ENCODE measurements at regions not wholly inside any gene's neighbourhood (a gene's known extent, or its start where the extent isn't known, plus 50 kb on each side); places are given as distances from the start of the nearest gene placed in this dataset.

DNA sequence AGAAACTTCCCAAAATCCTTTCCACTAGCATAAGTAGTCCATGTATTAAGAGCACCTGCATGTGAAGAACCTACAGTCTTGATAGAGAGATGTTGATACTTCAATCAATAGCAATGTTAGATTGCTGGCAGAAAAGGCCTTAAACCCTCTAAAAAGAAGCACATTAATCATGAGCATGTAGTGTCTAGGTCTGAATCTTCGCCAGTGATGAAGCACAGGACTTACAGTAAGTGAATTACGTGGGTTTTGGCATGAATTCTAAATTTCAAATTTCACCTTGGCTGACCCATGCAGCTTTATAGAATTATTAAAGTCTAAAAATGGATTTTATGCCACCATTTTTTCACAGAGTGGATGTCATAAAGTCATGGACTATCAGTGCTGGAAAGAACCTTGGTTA, 791.6 kb upstream of the NOVA1 start:
- Histone ChIP-seq H3K9me3 (no peaks in the 10 kb centered on the region), H3K27ac (no peak overlapping the region), H3K27me3 (no peaks in the 10 kb centered on the region), H3K4me3 (no peak overlapping the region), H3K4me1 (peaks cover 5% of the 10 kb centered on the region), H3K36me3 (ENCODE audit: low read depth, missing control alignments) (no peaks in the 10 kb centered on the region)
- WGBS, 2 donors: 79 to 89% methylated on average over 2 of the region's 2 CpGs
- DNase-seq: no peak
- intact Hi-C loops (cut with DNase I; ENCODE audit: low total_unique reads): no loop called here
- TF ChIP-seq, protein P1, sequence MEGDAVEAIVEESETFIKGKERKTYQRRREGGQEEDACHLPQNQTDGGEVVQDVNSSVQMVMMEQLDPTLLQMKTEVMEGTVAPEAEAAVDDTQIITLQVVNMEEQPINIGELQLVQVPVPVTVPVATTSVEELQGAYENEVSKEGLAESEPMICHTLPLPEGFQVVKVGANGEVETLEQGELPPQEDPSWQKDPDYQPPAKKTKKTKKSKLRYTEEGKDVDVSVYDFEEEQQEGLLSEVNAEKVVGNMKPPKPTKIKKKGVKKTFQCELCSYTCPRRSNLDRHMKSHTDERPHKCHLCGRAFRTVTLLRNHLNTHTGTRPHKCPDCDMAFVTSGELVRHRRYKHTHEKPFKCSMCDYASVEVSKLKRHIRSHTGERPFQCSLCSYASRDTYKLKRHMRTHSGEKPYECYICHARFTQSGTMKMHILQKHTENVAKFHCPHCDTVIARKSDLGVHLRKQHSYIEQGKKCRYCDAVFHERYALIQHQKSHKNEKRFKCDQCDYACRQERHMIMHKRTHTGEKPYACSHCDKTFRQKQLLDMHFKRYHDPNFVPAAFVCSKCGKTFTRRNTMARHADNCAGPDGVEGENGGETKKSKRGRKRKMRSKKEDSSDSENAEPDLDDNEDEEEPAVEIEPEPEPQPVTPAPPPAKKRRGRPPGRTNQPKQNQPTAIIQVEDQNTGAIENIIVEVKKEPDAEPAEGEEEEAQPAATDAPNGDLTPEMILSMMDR (IDR thresholded peaks at IDR 0.05): no peak
- no peak for TF ChIP-seq POLR2A (IDR thresholded peaks at IDR 0.05)

DNA sequence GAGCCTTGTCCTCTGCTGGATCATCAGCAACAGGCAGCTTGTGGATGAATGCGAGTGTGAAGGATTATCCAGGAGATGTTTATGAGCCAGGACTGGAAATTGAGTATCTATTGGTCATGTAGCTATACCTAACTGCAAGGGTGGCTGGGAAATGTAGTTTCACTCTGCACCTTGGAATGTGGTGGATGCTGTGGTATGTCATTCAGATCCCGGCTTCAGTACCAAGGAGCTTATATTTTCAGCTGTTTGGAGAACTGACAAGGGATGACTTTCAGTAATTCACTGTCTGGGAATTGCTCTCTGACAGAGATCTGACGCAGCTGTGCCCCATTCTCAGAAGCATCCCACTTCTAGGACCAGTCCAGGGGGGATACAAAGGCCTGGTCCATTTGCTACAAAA, 792.3 kb upstream of the NOVA1 start:
- peaks cover 5% of the 10 kb centered on the region for H3K4me1 ChIP-seq
- H3K9me3 ChIP-seq: no peaks in the 10 kb centered on the region
- H3K27me3 ChIP-seq: no peaks in the 10 kb centered on the region
- DNase-seq: no peak
- no peak overlapping the region for H3K27ac ChIP-seq
- intact Hi-C loops (cut with DNase I; ENCODE audit: low total_unique reads): no loop called here
- no peak for TF ChIP-seq POLR2A (IDR thresholded peaks at IDR 0.05)
- TF ChIP-seq, protein P1 (IDR thresholded peaks at IDR 0.05): no peak
- 88 to 93% methylated on average over 3 of the region's 3 CpGs for WGBS, 2 donors
- H3K36me3 ChIP-seq (ENCODE audit: low read depth, missing control alignments): no peaks in the 10 kb centered on the region
- no peak overlapping the region for H3K4me3 ChIP-seq

DNA sequence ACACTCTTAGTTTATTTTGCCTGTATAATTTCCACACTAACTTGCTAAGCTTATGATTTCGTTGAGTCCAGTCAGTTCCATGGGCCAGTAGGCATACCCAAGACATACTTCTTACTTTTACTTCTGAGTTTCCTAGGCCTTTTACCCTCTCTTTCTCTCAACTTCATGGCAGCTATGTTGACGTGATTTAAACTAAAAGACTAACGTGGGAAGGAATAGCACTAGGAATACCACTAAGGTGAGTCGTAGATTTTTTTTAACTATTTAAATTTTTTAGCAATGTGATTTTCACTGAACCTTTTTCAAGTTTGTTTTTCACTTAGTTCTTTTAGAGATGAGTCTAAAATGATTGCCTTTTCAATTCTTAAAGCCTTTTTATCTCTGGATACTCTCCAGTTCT, 793.5 kb upstream of the NOVA1 start:
- TF ChIP-seq POLR2A (IDR thresholded peaks at IDR 0.05): no peak
- TF ChIP-seq, protein P1 (IDR thresholded peaks at IDR 0.05): no peak
- DNase-seq: no peak
- Histone ChIP-seq H3K27me3 (no peaks in the 10 kb centered on the region), H3K27ac (no peak overlapping the region), H3K9me3 (no peaks in the 10 kb centered on the region), H3K36me3 (ENCODE audit: low read depth, missing control alignments) (no peaks in the 10 kb centered on the region), H3K4me3 (no peak overlapping the region), H3K4me1 (peaks cover 5% of the 10 kb centered on the region)
- 67 to 70% methylated on average over 4 of the region's 4 CpGs for WGBS, 2 donors
- intact Hi-C loops (cut with DNase I; ENCODE audit: low total_unique reads): no loop called here

GRCh38 chr14:27392153-27392552, 794.3 kb upstream of the NOVA1 start:
- TF ChIP-seq POLR2A (IDR thresholded peaks at IDR 0.05): no peak
- TF ChIP-seq, protein P1 (IDR thresholded peaks at IDR 0.05): no peak
- 89 to 94% methylated on average over 1 of the region's 1 CpG for WGBS, 2 donors
- intact Hi-C loops (cut with DNase I; ENCODE audit: low total_unique reads): no loop called here

GRCh38 chr14:27409944-27410343, 812.1 kb upstream of the NOVA1 start:
- Histone ChIP-seq H3K27ac (no peak overlapping the region), H3K9me3 (no peaks in the 10 kb centered on the region), H3K36me3 (ENCODE audit: low read depth, missing control alignments) (no peaks in the 10 kb centered on the region), H3K4me3 (no peak overlapping the region), H3K4me1 (no peaks in the 10 kb centered on the region), H3K27me3 (no peaks in the 10 kb centered on the region)
- intact Hi-C loops (cut with DNase I; ENCODE audit: low total_unique reads): no loop called here
- no peak for TF ChIP-seq POLR2A (IDR thresholded peaks at IDR 0.05)
- TF ChIP-seq, protein P1 (IDR thresholded peaks at IDR 0.05): no peak
- DNase-seq: no peak
- 82 to 86% methylated on average over 2 of the region's 2 CpGs for WGBS, 2 donors

More at GRCh38 chr14:27392153-27392552, 794.3 kb upstream of the NOVA1 start:
- no peaks in the 10 kb centered on the region for H3K9me3 ChIP-seq
- H3K4me1 ChIP-seq: peaks cover 5% of the 10 kb centered on the region
- no peak overlapping the region for H3K27ac ChIP-seq
- no peaks in the 10 kb centered on the region for H3K36me3 ChIP-seq (ENCODE audit: low read depth, missing control alignments)
- DNase-seq: no peak
- H3K4me3 ChIP-seq: no peak overlapping the region
- no peaks in the 10 kb centered on the region for H3K27me3 ChIP-seq
